ENCODE measurements at regions not wholly inside any gene's neighbourhood (a gene's known extent, or its start where the extent isn't known, plus 50 kb on each side); places are given as distances from the start of the nearest gene placed in this dataset.

- TF ChIP-seq CTCF (IDR thresholded peaks at IDR 0.05) (no peak), POLR2AphosphoS5 (IDR thresholded peaks at IDR 0.05; ENCODE audit: insufficient read depth in 1 of 2, low read depth in 1 of 2) (no peak)
Measured at GRCh38 chr18:78868330-78869316, 111.0 kb upstream of the SALL3 start.

Data from vagina (tissue), 2 donors.